ENCODE measurements at regions not wholly inside any gene's neighbourhood (a gene's known extent, or its start where the extent isn't known, plus 50 kb on each side); places are given as distances from the start of the nearest gene placed in this dataset.

- DNase-seq (no peak), ATAC-seq (no peak)
- intact Hi-C loops (cut with DNase I), result no loop called here
- H3K4me1 ChIP-seq, result no peaks in the 10 kb centered on the region
- H3K36me3 ChIP-seq, result no peaks in the 10 kb centered on the region
- no peaks in the 10 kb centered on the region for H3K27me3 ChIP-seq
- TF ChIP-seq CTCF (IDR thresholded peaks at IDR 0.05), result no peak
- H3K4me3 ChIP-seq, result no peak overlapping the region
- H3K9me3 ChIP-seq, result no peaks in the 10 kb centered on the region
- H3K27ac ChIP-seq, result no peak overlapping the region
Observed at GRCh38 chr10:128301051-128301450, 174.8 kb upstream of the MKI67 start.

GRCh38 chr10:128302808-128303207 lies 176.6 kb upstream of the MKI67 start:
- Histone ChIP-seq H3K4me3 (no peak overlapping the region), H3K27ac (no peak overlapping the region), H3K4me1 (no peaks in the 10 kb centered on the region), H3K27me3 (no peaks in the 10 kb centered on the region), H3K9me3 (no peaks in the 10 kb centered on the region), H3K36me3 (no peaks in the 10 kb centered on the region)
- TF ChIP-seq CTCF (IDR thresholded peaks at IDR 0.05), result no peak
- ATAC-seq, result no peak
- no peak for DNase-seq
- intact Hi-C loops (cut with DNase I), result no loop called here

DNA sequence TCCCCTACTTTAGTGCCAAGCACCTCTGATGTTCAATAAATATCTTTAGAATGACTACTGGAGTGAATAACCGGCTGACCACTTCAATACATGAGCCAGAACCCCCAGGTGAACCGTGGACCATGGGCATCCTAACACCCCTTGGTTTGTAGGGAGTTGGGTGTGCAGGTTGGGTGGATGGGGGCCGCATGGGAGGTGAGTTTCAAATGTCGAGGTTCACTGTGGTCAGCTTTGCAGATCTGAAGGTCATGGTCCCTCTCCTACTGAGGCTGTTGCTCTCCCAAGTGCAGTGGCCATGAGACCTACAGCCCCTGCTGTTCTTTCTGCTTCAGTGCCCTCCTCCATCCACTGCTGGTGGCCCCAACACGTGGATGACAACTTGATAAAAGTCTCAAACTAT lies 178.0 kb upstream of the MKI67 start:
- Histone ChIP-seq H3K27ac (no peak overlapping the region), H3K9me3 (no peaks in the 10 kb centered on the region), H3K4me1 (no peaks in the 10 kb centered on the region), H3K36me3 (no peaks in the 10 kb centered on the region), H3K27me3 (no peaks in the 10 kb centered on the region), H3K4me3 (no peak overlapping the region)
- DNase-seq (no peak), ATAC-seq (no peak)
- intact Hi-C loops (cut with DNase I), result no loop called here
- TF ChIP-seq CTCF (IDR thresholded peaks at IDR 0.05), result no peak

DNA sequence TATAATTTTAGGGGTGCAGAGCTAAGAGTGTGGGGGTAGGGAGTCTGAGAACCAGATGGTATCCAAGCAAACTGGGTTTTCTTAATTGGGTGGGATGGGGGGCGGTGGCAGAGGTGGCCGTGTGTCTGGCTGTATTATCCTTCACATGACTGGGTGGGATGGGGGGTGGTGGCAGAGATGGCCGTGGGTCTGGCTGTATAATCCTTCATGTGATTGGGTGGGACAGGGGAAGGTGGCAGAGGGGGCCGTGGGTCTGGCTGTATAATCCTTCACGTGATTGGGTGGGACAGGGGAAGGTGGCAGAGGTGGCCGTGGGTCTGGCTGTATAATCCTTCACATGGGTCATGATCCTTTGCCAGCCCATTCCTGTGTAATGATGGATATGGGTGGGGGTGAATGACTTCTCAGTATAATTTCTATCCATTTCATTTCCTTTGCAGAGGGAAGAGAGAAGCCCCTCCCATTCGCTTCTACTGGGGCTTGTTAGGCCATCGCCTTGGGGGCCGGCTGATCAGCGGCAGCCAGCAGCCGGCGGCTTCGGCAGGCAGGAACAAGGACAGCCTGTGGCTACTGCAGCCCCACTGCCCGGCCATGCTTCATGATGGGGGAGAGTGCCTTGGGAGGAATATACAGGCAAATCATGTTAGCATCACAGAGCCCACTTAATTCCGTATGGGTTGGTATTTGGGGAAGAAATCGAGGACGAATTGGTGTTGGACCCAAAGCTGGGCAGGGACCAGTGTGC lies 179.6 kb upstream of the MKI67 start:
- H3K4me3 ChIP-seq, result no peak overlapping the region
- intact Hi-C loops (cut with DNase I), result no loop called here
- no peak overlapping the region for H3K27ac ChIP-seq
- H3K27me3 ChIP-seq, result no peaks in the 10 kb centered on the region
- H3K9me3 ChIP-seq, result no peaks in the 10 kb centered on the region
- DNase-seq (no peak), ATAC-seq (no peak)
- no peaks in the 10 kb centered on the region for H3K36me3 ChIP-seq
- no peak for TF ChIP-seq CTCF (IDR thresholded peaks at IDR 0.05)
- no peaks in the 10 kb centered on the region for H3K4me1 ChIP-seq

DNA sequence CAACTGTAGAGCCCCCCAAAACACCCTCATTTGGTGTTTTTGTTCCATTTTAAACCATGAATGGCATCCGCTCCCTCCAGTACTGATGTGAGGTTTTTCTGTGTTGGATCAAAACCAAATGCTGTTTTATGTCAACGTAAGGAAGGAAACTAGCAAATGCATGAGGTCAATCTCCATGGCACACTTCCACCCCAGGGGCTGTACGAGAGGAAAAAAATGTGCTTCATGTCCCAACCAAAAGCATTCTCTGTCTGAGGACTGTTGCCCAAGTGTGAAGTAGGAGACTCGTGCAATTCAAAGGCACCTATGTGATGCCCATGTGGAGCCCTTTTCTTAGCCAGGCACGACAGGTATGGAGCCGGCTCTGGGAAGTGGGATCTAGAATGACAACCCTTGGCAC lies 180.3 kb upstream of the MKI67 start:
- H3K27ac ChIP-seq, result no peak overlapping the region
- no peak for ATAC-seq
- DNase-seq, result no peak
- no peaks in the 10 kb centered on the region for H3K27me3 ChIP-seq
- intact Hi-C loops (cut with DNase I), result no loop called here
- no peaks in the 10 kb centered on the region for H3K9me3 ChIP-seq
- no peaks in the 10 kb centered on the region for H3K36me3 ChIP-seq
- H3K4me3 ChIP-seq, result no peak overlapping the region
- no peak for TF ChIP-seq CTCF (IDR thresholded peaks at IDR 0.05)
- H3K4me1 ChIP-seq, result no peaks in the 10 kb centered on the region

DNA sequence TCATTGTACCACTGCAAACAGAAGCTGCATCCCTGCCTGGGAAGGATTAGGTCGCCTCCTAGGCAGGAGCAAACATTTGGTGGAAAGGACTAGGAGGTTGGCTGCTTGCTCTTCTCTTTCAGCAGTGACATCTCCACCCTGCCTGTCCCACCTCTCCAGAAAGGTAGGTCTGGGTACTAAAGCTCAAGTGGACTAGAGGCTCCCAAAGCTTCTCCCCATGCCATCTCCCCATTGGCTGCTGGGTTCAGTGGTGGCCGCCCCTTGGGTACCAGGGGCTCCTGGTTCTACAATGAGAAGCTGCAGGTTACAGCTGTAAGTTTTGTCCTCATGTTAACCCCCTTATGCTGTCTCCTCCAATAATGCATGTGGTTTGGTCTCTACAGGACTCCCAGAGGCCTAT lies 180.7 kb upstream of the MKI67 start:
- no peak overlapping the region for H3K4me3 ChIP-seq
- H3K4me1 ChIP-seq, result no peaks in the 10 kb centered on the region
- H3K27ac ChIP-seq, result no peak overlapping the region
- H3K36me3 ChIP-seq, result no peaks in the 10 kb centered on the region
- intact Hi-C loops (cut with DNase I), result no loop called here
- H3K9me3 ChIP-seq, result no peaks in the 10 kb centered on the region
- DNase-seq, result no peak
- ATAC-seq, result no peak
- H3K27me3 ChIP-seq, result no peaks in the 10 kb centered on the region
- no peak for TF ChIP-seq CTCF (IDR thresholded peaks at IDR 0.05)
